Stomach (tissue), 8 donors: ENCODE measurements at regions not wholly inside any gene's neighbourhood (a gene's known extent, or its start where the extent isn't known, plus 50 kb on each side); places are given as distances from the start of the nearest gene placed in this dataset.

Source experiments
- DNase-seq, 2 donors: peaks; one replicate each; pipeline versions ENCODE4 v3.0.0 to v3.0.0-alpha.2; 2013 to 2019
- H3K27ac ChIP-seq, 5 donors: fragments of 200-600 bp in 4 of 5; sonication (generic) in 4 of 5; one replicate each; pipeline ENCODE4 v1.5.1; 2013 to 2019; ENCODE audit warnings: mild to moderate bottlenecking in 1 of 5, moderate library complexity in 1 of 5
- H3K27me3 ChIP-seq, 3 donors: fragments of 200-600 bp; sonication (generic); one replicate each; pipeline ENCODE4 v1.5.1; 2017 to 2019; ENCODE audit warnings: mixed run types in 1 of 3
- H3K36me3 ChIP-seq, 4 donors: fragments of 200-600 bp; sonication (generic); 1 replicate in 3 of 4; 2 replicates in 1 of 4; pipeline ENCODE4 v1.5.1; 2016 to 2019
- H3K4me1 ChIP-seq, 4 donors: fragments of 200-600 bp; sonication (generic); one replicate each; pipeline ENCODE4 v1.5.1; 2016 to 2019
- H3K4me3 ChIP-seq, 4 donors: fragments of 200-600 bp; sonication (generic) in 3 of 4; one replicate each; pipeline ENCODE4 v1.5.1; 2016 to 2019; ENCODE audit warnings: mild to moderate bottlenecking in 1 of 4
- H3K9me3 ChIP-seq, 4 donors: fragments of 200-600 bp; sonication (generic); one replicate each; pipeline ENCODE4 v1.5.1; 2016 to 2019
- CTCF ChIP-seq, 7 experiments: fragments of 450-650 bp in 4 of 7; fragments of 200-600 bp in 3 of 7; sonication (generic) in 3 of 7; IDR thresholded peaks; one replicate each; pipeline ENCODE4 v1.5.1; 2016 to 2019; ENCODE audit warnings: antibody characterized with exemption in 7 of 7, control low read depth in 2 of 7, mild to moderate bottlenecking in 1 of 7
- EP300 ChIP-seq: sonication (generic); formaldehyde crosslinking; IDR thresholded peaks from one replicate; pipeline ENCODE4 v1.6.1; 2017; ENCODE audit warnings: antibody characterized with exemption
- POLR2A ChIP-seq, 4 donors: fragments of 450-650 bp; IDR thresholded peaks; one replicate each; pipeline ENCODE4 v1.6.1; 2016; ENCODE audit warnings: antibody characterized with exemption in 4 of 4, control low read depth in 2 of 4, mild to moderate bottlenecking in 1 of 4, moderate library complexity in 1 of 4
- POLR2AphosphoS5 ChIP-seq, 3 donors: sonication (generic); formaldehyde crosslinking; IDR thresholded peaks; one replicate each; pipeline ENCODE4 v1.6.1; 2016; ENCODE audit warnings: antibody characterized with exemption in 3 of 3
- WGBS, 5 donors: extraction: QIAGEN DNeasy Blood & Tissue Kit in 3 of 5; methylation state at CpG; one replicate each; pipeline versions ENCODE4 v1.1.5 to v1.1.7; 2013 to 2018; 5-methylcytosine and 5-hydroxymethylcytosine counted together
- intact Hi-C: fragments of 100-400 bp; cut with DNase I; formaldehyde crosslinking; loops from one replicate; pipeline ENCODE4 v1.15.1; 2023; ENCODE audit warnings: low total_unique reads
- donor health status: healthy with polysubstance abuse.
- donor health status: Bipolar disorder and iron deficiency.
- donor health status: healthy.

- no peak for DNase-seq
- H3K4me1 ChIP-seq: peaks cover 0 to 15% (median 10%) of the 10 kb centered on the region in 4 donors
- H3K4me3 ChIP-seq: no peak overlapping the region
- H3K27ac ChIP-seq: no peak overlapping the region
- intact Hi-C loops: no loop called here
- H3K27me3 ChIP-seq: peaks cover 0 to 7% (median 0%) of the 10 kb centered on the region in 3 donors
- 75 to 83% (median 81%) methylated on average over 7 of the region's 7 CpGs for WGBS, 5 donors
- no peaks in the 10 kb centered on the region for H3K9me3 ChIP-seq
- no peaks in the 10 kb centered on the region for H3K36me3 ChIP-seq
- TF ChIP-seq POLR2A (IDR thresholded peaks at IDR 0.05) (no peak), POLR2AphosphoS5 (IDR thresholded peaks at IDR 0.05) (no peak)
These were observed 439.4 kb upstream of the KLF12 start for GRCh38 chr13:74573654-74574053.

GRCh38 chr13:74571811-74572210, 437.6 kb upstream of the KLF12 start:
- Histone ChIP-seq H3K4me3 (no peak overlapping the region), H3K4me1 (peaks cover 0 to 15% (median 10%) of the 10 kb centered on the region in 4 donors), H3K9me3 (no peaks in the 10 kb centered on the region), H3K27ac (no peak overlapping the region), H3K27me3 (peaks cover 0 to 7% (median 0%) of the 10 kb centered on the region in 3 donors), H3K36me3 (no peaks in the 10 kb centered on the region)
- intact Hi-C loops: no loop called here
- WGBS, 5 donors: 85 to 94% (median 90%) methylated on average over 4 of the region's 4 CpGs
- TF ChIP-seq CTCF (IDR thresholded peaks at IDR 0.05) (no peak), POLR2AphosphoS5 (IDR thresholded peaks at IDR 0.05) (no peak), EP300 (no peak), POLR2A (IDR thresholded peaks at IDR 0.05) (no peak)
- DNase-seq: no peak

- 77 to 83% (median 83%) methylated on average over 2 of the region's 2 CpGs for WGBS, 5 donors
These were observed 436.6 kb upstream of the KLF12 start for GRCh38 chr13:74570834-74571233.

GRCh38 chr13:74570046-74570445, 435.8 kb upstream of the KLF12 start:
- H3K27ac ChIP-seq: no peak overlapping the region
- 81 to 95% (median 89%) methylated on average over 1 of the region's 1 CpG for WGBS, 5 donors
- TF ChIP-seq CTCF (IDR thresholded peaks at IDR 0.05) (no peak), POLR2A (IDR thresholded peaks at IDR 0.05) (no peak), POLR2AphosphoS5 (IDR thresholded peaks at IDR 0.05) (no peak), EP300 (no peak)
- H3K36me3 ChIP-seq: no peaks in the 10 kb centered on the region
- intact Hi-C loops: no loop called here
- H3K27me3 ChIP-seq: no peaks in the 10 kb centered on the region
- H3K4me3 ChIP-seq: no peak overlapping the region
- H3K4me1 ChIP-seq: peaks cover 0 to 1% (median under 1%) of the 10 kb centered on the region in 4 donors
- DNase-seq: no peak
- H3K9me3 ChIP-seq: no peaks in the 10 kb centered on the region

More at GRCh38 chr13:74570834-74571233, 436.6 kb upstream of the KLF12 start:
- Histone ChIP-seq H3K27me3 (peaks cover 0 to 3% (median 0%) of the 10 kb centered on the region in 3 donors), H3K9me3 (no peaks in the 10 kb centered on the region), H3K4me1 (peaks cover 0 to 9% (median 7%) of the 10 kb centered on the region in 4 donors), H3K4me3 (no peak overlapping the region), H3K36me3 (no peaks in the 10 kb centered on the region), H3K27ac (no peak overlapping the region)
- DNase-seq: no peak
- TF ChIP-seq EP300 (no peak), POLR2A (IDR thresholded peaks at IDR 0.05) (no peak), CTCF (IDR thresholded peaks at IDR 0.05) (no peak), POLR2AphosphoS5 (IDR thresholded peaks at IDR 0.05) (no peak)
- intact Hi-C loops: no loop called here

GRCh38 chr13:74569251-74569650, 435.0 kb upstream of the KLF12 start:
- Histone ChIP-seq H3K27ac (no peak overlapping the region), H3K9me3 (no peaks in the 10 kb centered on the region), H3K4me3 (no peak overlapping the region), H3K4me1 (no peaks in the 10 kb centered on the region), H3K27me3 (no peaks in the 10 kb centered on the region), H3K36me3 (no peaks in the 10 kb centered on the region)
- TF ChIP-seq EP300: no peak
- no peak for DNase-seq
- 0 to 4% (median 1%) methylated on average over 1 of the region's 1 CpG for WGBS, 5 donors
- intact Hi-C loops: no loop called here
